ENCODE measurements at regions not wholly inside any gene's neighbourhood (a gene's known extent, or its start where the extent isn't known, plus 50 kb on each side); places are given as distances from the start of the nearest gene placed in this dataset.
"Not testable (repeated sequence)": the region's sequence is repeated elsewhere in the genome, so short reads cannot be mapped to it uniquely, and the experiment has no call there.

DNA sequence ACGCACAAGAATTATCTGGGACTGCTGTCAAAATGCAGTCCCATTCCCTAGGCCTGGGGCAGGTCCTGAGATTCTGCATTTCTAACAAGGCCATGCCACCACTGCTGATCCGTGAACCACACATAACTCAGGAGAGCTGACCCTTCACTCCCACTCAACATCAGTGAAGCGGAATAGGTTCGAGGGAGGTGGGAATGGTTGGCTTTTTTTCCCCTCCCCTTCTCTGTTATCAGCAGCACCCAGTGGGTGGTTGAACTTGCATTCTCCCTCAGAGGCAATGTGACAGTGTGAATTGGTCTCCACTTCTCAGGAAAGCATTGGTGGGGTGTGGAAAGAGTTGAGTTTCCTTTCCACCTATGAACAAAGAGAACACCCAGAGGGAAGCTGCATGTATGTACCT, 344.3 kb downstream of the GADD45G start:
- no peak for DNase-seq

DNA sequence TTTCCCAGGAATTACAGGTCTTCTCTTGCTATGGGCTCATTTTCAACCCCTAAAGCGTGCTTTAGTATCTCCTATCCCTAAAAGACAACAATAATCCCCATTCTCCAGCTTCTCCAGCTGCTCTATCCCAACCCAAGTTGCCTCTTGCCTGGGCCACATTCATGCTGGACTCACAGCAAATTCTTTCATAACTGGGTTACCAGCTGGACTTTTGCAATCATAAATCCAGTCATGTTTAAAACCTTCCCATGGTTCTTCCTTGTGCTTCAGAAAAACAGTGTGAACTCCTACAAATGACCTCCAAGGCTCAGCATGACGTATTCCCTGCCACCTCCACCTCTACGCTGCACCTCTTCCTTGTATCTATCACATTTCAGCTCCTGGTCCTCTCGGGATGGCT, 346.9 kb downstream of the GADD45G start:
- no peak for DNase-seq

DNA sequence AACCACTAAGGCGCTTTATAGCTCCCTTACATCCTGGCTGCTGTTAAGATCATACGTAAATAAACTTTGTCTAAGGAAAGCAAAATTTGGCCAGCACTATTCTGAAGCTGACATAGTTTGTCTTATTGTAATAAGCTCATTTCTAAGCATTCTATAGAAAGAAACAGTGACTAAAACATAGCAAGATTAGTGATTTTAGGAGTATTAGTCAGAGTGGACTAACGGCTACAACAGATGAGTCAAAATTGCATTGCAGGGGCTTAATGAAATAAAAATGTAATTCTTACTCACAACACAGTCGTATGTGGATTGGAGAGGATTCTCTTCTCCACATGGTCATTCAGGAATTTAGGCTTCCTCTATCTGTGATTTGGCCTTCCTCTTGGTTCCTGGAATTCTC, 347.6 kb downstream of the GADD45G start:
- DNase-seq = no peak

DNA sequence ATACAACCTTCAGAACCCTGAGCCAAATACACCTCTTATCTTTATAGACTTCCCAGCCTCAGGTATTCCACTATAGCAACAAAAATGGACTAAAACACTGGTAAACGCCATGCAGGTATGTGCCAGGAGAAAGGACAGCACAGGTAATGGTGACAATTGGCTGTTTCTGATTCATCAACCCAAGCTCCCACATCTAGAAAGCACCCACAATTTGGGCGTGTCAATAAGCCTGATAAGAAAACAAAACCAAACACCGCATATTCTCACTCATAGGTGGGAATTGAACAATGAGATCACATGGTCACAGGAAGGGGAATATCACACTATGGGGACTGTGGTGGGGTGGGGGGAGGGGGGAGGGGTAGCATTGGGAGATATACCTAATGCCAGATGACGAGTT, 348.5 kb downstream of the GADD45G start:
- DNase-seq = not testable (repeated sequence)

DNA sequence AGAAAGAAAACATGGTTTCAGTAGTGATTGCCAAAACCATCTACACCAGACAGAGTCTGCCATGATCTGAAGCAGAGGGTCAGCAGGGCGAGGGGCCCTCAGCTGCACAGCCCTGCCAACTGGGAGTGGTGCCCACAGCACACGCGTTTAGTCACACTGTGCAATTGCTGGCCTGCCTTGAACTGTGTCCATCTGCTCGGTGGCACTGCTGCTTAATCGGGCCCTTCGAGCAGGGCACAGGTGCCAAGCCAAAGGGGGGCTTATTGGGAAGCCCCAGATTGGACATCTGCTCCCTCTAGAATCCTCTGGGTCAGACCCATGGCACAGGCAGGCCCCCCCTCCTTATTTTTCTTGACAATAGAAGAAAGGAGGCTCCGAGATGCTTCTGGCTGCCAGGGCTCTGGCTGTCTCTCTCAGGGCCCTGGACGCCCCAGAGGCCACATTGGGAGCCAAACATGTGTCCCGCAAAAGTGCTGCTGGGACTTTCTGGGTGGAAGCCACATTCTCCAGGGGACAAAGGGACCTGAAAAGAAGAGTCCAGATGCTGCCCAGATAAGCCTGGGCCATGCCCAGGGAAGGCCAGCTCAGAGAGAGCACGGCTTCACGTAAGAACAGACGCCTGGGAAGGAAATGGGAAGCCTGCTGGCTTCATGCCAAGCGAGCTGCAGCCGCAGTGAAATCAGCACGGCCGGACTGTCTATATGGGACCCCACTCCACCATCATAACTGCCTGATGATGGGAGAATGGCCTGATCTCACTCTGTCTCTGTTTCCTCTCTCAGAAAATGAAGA, 349.2 kb downstream of the GADD45G start:
- DNase-seq = no peak

DNA sequence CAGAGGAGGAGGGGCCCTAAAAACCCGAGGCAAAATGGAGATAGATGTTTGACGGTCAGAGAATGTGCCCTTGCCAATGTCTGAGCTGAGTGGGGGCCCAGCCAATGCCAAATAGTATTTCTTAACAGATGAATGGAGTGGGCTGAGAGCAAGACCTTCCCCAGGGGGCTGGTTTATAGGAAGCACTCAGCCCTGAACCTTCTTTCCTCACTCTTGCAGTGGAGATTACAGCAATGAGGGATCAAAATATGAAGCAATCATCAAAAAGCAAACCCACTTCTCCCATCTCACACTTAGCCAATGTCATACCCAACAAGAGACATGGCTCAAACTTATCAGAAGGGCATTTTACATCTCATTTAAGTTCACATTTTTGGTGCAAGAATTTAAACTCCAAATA, 350.3 kb downstream of the GADD45G start:
- no peak for DNase-seq

DNA sequence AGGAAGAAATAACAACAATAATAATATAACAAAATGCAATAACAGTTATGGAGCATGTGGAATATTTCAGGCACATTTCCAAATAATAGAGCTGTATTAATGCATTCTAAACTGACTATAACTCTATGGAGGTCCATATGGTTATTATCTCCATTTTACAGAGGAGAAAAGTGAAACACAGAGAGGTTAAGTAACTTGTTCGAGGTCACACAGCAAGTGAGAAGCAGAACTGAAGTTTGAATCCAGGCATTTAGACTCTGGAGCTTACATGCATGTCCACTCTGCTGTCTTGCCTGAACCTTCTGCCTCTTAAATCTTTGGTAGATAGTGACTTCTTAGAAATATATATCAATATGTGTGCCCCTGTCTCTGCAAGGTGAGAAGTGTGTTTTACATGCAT, 350.8 kb downstream of the GADD45G start:
- no peak for DNase-seq

DNA sequence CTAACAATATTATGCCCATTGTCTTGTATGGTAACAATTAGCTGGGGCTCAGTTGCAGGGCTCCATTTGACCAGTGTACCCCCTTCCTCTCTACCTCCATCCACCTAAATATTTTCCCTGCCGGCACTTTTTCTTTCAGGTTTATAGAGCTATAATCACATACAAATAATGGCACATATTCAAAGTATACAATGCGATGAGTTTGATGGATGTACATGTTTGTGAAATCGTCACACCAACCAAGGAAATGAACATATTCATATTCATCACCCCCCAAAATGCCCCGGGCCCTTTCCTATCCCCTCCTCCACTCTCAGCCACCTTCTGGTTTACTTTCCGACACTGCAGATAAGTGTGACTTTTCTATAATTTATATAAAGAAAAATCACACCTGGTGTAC, 351.5 kb downstream of the GADD45G start:
- no peak for DNase-seq

DNA sequence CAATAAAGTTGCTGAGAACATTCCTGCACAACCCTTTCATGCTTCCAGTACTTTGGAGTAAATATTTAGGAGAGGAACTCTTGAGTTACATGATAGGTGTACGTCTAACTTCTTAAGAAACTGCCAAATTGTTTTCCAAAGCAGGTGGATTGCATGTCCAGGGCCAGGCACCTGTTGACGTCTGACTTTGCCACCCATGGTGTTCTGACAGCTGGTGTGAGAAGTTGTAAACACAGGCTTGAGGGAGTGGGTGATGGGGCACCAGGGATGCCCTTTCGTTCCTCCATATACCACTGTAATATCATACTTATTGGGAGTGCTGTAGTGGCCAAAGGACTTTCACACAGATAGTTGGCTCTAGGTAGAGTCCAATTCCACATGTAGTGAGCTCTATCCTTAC, 352.1 kb downstream of the GADD45G start:
- no peak for DNase-seq

DNA sequence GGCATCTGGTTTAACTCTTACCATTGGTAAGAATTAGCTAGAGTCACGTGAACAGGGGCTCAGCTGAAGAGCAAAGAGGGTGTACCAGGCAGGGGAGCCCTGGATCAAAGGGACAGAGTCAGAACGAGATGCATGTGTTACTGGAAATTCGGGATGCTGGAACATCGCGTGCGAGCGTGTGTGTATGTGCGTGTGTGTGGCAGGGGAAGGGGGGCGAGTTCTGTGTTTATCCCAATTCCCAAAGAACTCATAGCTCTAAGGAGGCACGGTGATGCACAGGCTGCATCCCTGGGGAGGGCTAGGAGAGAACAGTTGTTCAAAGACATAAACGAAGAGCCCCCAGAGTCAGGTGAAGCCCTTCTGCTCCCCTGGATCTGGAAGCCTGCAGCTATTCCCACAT, 353.3 kb downstream of the GADD45G start:
- no peak for DNase-seq

DNA sequence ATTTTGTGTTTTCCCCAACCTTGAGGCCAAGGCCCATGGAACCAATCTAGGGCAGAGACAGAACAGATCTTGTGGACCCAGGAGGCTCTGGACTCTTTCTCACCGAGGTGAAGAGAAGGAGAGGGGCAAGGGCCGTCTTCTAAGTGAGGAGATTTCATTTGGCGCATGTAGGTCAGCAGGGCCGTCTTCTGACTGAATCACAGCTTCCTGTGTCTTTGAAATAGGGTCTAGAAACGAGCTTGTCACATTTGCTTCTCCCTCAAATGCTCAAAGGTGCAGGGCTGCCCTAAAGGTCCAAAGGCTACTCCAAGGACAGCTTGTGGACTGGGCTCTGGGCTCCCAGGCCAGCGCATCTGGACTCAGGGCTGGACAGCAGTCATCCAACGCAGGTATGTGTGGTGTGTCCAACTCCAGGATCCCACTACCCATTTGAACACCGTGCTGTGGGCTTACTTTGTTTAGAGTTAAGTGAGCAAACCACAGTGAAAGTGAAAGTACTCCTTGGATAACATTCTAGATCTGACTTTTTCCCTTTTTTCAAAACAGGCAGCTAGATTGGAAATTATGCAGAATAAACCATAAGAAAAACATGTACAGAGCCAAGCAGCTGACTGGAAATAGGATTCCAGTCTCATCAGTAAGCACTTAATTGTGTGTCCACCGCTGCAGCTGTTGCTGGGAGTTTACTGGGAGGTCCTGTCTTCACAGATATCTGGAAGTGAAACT, 357.0 kb downstream of the GADD45G start:
- no peak for DNase-seq

DNA sequence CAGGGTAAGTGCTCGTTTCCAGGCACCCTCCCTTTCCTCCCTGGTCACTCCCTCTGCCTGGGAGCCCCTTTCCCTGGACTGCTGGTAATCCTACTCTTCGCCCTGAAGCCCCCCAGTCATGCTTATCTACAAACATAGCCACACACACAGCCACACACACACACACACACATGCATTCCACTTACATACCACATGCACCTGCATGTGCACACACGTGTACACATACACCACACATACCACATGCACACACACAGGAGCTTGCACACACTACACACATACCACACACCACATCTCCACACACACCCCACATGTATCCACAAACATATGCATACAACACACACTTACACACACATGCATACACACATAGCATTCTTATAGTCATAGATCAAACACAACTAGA, 358.5 kb downstream of the GADD45G start:
- DNase-seq = no peak

DNA sequence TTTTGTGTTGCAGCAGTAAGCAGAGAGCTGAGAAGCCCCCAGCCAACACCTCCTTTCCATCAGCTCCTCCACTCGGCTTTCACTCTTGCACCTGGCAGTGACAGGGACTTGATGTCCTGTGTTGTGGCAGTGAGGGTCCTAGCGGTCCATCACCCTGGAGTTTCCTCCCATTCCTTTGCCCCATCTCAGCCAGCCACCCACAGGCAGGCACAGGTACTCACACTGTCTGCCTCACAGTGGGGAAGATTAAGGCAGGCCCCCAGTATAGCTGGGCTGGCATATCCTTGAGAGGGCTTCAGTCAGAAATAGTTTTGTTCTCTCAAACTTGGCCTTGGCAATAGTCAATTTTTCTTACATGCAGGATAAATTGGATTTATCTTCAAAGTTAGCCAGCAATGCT, 362.7 kb downstream of the GADD45G start:
- no peak for DNase-seq

DNA sequence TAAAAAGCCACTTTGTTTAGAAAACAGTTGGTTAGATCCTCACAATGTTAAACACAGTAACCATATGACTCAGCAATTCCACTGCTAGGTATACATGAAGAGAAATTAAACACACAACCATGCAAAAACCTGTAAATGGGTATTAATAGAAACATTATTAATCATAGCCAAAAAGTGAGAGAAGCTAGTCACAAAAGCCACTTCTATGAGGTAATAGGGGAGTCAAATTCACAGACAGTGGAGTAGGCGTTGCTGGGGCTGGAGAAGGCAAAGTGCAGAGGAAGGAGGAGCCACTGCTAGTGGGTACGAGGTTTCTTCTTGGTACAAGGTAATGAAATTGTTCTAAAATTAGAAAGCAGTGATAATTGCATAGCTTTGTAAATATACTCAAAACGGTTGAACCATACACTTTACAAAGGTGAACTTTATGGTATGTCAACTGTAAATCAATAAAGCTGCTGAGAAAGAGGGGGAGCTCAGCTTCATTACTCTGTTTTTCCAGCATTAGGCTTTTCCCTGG, 364.4 kb downstream of the GADD45G start:
- peak; percentile 20 for DNase-seq

DNA sequence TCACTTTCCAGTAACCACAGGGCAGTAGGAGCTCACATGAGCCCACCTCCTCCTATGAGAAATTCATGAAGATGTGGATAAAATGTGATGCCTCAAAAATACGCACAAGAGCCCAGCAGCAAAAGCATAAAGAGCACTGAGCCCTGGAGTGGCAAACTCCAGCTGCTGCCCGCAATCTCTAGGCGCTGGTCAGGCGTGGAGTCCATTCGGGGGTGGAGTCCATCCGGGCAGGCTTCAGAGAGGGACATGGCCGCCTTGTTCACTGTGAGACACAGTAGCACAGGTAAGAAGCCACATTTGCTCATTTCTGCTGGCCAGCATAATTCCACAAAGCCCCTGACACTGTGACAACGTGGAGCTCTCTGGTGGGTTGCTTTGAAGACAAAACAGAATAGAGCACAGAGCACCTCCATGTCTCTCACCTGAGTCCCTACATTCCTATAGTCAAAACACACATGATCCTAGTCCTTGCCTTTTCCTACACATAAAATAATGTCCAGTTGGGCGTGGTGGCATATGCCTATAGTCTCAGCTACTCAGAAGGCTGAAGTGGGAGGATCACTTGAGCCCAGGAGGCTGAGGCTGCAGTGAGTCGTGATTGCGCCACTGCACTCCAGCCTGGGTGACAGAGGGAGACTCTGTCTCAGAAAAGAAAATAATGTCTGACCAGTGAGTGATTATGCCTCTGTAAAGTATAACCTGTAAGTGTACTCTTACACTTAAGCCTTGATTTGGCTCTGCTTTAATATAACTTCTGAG, 365.2 kb downstream of the GADD45G start:
- DNase-seq = no peak

DNA sequence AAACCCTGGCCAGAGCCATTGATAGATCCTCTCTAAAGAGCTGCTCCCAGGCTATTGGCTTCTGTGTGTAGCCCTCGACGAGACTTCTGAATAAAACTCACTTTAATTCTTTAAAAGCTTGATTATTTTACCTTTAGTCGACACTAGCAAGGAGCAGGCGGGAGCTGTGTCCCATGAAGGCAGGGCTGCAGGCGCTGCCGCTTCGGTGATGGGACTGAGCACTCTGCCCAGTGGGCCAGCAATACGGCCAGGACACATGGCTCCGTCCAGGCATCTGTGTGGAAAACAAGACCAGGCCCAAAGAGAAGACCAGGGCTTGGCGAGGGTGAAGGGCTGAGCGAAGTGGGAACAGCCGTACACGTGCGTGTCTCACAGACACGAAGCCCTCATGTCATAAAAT, 365.9 kb downstream of the GADD45G start:
- no peak for DNase-seq

DNA sequence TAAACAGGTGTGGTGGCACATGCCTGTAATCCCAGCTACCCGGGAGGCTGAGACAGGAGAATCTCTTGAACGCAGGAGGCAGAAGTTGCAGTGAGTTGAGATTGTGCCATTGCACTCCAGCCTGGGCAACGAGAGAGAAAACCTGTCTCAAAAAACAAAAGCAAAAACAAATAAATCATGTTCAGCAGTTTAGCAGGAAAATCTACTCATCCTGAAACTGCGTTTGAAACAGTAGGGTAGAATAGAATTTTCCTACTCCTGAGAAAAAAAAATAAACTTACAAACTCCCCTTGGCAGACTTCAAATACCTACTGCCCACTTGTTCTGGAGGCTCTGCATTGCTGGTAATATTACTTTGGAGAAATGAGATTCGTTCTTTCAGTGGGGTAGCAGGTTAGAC, 367.7 kb downstream of the GADD45G start:
- no peak for DNase-seq

DNA sequence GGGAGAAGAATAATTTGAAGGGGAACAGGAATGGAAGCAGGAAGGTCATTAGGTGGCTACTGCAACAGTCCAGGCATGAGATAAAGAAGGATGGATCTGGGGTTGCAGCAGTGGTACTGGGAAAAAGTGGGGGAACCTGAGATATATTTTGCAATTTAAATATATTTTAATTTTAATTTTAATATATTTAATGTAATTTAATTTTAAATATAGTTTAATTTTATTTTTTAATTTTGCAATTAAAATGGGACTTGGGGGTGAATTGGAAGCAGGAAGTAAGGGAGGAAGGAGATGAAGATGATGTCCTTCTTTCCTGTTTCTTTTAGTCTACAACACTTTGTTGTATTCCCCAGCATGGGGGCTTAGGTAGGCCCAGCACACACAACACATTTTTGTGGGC, 369.8 kb downstream of the GADD45G start:
- DNase-seq = no peak

DNA sequence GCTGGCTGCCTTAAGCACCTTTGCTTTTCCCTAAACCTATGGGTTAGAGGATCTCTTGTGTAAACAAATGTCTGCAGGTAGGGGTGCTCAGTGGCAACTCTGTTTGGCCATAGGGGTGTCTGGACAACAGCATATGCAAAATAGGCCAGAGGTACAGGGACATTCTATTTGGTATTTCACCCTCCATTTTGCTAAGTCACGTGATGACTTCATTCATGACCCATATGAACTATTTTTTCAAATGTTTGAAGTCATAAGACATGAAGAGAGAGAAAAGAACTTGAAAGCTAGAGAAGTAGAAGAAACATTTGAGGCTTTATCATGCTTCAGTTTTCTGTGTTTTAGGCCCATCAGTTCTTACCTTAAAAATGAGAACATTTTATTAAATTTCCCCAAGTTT, 370.2 kb downstream of the GADD45G start:
- no peak for DNase-seq

DNA sequence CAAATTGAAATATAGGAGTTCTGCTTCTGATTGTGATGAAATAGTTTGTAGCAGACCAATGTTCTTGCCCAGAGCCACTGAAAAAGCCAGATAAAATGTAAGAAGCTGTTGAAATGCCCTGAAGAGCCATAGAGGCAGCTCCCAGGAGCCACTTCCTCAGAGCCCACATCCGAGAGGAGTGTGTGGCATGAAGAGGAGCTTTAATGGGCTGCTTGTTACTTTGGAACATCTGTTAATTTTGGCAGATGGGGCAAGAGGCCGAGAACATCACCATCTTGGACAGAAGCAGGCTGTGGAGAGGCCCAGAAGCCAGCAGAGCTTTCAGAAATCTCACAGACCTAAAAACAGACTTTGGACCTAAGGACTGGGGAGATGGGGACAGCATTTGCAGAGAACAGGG, 370.8 kb downstream of the GADD45G start:
- DNase-seq = no peak

DNA sequence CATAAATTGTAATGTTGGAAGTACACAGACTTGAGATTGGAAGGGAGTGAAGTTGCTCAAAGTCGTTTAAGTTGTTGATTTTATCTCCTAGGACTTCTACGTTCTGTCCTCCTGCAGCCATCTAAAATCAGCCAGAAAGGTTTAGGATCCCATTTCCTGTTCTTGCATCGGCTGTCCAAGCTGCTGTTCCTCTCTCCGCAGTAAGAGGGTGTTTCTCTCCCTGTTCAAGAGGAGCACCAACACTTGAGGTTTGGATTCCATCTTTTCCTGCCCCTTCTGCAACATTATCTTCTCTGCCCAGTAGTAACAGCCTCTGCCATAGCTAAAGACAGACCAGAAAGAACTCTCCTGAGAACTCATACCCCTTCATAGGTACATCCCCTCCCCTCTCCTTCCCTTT, 373.4 kb downstream of the GADD45G start:
- no peak for DNase-seq

DNA sequence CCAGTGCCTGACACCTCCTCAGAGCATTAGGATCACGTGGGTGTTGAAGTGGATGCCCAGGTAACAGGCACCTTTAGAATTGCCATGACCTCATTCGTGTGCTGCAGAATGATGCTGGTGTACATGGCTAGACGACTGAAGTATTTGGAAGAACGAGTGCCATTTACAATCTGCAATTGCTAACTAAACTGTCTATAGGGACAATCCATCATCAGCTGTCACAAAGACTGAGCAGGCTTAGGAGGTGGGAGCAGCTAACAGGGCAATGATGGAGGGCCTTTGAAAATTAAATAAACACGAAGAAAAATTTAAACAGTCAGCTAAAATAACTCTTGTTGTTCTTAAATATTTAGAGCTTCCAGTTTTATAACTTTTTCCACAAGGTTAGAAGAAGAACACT, 375.8 kb downstream of the GADD45G start:
- no peak for DNase-seq

DNA sequence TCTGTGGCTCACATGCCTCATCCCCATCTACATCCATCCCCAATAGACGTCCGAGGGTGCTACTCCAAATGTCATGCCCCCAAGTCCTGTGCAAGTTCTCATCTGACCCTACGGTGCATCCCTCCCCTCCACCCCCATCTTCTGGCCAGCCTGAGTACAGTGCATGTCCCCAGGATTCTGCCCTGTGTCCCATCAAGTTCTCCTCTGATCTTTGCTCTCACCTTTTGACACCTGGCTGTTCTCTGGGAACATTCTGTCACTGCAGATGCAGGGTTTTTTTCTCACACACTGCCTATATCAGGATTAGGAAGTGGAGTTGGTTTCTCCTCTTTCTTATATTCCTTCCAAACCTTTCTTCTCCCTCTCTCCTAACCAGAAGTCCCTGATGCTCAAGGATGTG, 377.2 kb downstream of the GADD45G start:
- DNase-seq = no peak

DNA sequence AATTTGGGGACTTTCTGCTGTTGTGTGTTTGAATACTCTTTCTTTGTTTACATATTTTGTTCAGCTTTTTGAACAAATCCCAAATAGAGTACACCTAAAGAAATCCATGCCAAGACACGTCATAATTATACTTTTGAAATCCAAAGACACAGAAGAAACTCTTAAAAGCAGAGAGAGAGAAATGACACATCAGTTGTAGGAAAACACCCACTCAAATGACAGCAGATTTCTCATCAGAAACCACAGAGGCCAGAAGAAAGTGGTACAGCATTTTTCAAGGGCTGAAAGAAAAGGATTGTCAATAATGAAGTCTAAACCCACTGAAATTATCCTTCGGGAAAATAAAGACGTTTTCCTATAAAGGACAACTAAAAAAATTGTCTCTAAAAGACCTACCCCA, 378.6 kb downstream of the GADD45G start:
- DNase-seq = no peak
